ENCODE measurements at regions not wholly inside any gene's neighbourhood (a gene's known extent, or its start where the extent isn't known, plus 50 kb on each side); places are given as distances from the start of the nearest gene placed in this dataset.

GRCh38 chr16:25411396-25412081 is 153.9 kb upstream of the ZKSCAN2 start:
- H3K4me3 ChIP-seq (ENCODE audit: low read depth, low read length) = no peak overlapping the region
- TF ChIP-seq, protein P1, sequence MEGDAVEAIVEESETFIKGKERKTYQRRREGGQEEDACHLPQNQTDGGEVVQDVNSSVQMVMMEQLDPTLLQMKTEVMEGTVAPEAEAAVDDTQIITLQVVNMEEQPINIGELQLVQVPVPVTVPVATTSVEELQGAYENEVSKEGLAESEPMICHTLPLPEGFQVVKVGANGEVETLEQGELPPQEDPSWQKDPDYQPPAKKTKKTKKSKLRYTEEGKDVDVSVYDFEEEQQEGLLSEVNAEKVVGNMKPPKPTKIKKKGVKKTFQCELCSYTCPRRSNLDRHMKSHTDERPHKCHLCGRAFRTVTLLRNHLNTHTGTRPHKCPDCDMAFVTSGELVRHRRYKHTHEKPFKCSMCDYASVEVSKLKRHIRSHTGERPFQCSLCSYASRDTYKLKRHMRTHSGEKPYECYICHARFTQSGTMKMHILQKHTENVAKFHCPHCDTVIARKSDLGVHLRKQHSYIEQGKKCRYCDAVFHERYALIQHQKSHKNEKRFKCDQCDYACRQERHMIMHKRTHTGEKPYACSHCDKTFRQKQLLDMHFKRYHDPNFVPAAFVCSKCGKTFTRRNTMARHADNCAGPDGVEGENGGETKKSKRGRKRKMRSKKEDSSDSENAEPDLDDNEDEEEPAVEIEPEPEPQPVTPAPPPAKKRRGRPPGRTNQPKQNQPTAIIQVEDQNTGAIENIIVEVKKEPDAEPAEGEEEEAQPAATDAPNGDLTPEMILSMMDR (IDR thresholded peaks at IDR 0.05; ENCODE audit: insufficient read depth, low read length, missing control alignments) = no peak
- ChIA-PET POLR2A (no interaction called here), CTCF (no interaction called here)
- no peak for DNase-seq (ENCODE audit: low read depth, low spot score)

GRCh38 chr16:25403852-25404251 is 146.2 kb upstream of the ZKSCAN2 start:
- no peak overlapping the region for H3K4me3 ChIP-seq (ENCODE audit: low read depth, low read length)
- DNase-seq (ENCODE audit: low read depth, low spot score) = no peak
- POLR2A ChIA-PET = no interaction called here
- TF ChIP-seq, protein P1 (IDR thresholded peaks at IDR 0.05; ENCODE audit: insufficient read depth, low read length, missing control alignments) = no peak
- CTCF ChIA-PET = no interaction called here

- DNase-seq (ENCODE audit: low read depth, low spot score) = no peak
- ChIA-PET POLR2A (no interaction called here), CTCF (no interaction called here)
- H3K4me3 ChIP-seq (ENCODE audit: low read depth, low read length) = no peak overlapping the region
- TF ChIP-seq, protein P1 (IDR thresholded peaks at IDR 0.05; ENCODE audit: insufficient read depth, low read length, missing control alignments) = no peak
Measured at GRCh38 chr16:25395528-25395927, 137.9 kb upstream of the ZKSCAN2 start.

GRCh38 chr16:25390761-25391160 is 133.1 kb upstream of the ZKSCAN2 start:
- H3K4me3 ChIP-seq (ENCODE audit: low read depth, low read length) = no peak overlapping the region
- TF ChIP-seq, protein P1 (IDR thresholded peaks at IDR 0.05; ENCODE audit: insufficient read depth, low read length, missing control alignments) = no peak
- POLR2A ChIA-PET = no interaction called here
- CTCF ChIA-PET = no interaction called here
- DNase-seq (ENCODE audit: low read depth, low spot score) = no peak

GRCh38 chr16:25374556-25374955 is 116.9 kb upstream of the ZKSCAN2 start:
- CTCF ChIA-PET = no interaction called here
- POLR2A ChIA-PET = no interaction called here
- no peak for DNase-seq (ENCODE audit: low read depth, low spot score)
- no peak overlapping the region for H3K4me3 ChIP-seq (ENCODE audit: low read depth, low read length)
- TF ChIP-seq, protein P1 (IDR thresholded peaks at IDR 0.05; ENCODE audit: insufficient read depth, low read length, missing control alignments) = no peak

DNA sequence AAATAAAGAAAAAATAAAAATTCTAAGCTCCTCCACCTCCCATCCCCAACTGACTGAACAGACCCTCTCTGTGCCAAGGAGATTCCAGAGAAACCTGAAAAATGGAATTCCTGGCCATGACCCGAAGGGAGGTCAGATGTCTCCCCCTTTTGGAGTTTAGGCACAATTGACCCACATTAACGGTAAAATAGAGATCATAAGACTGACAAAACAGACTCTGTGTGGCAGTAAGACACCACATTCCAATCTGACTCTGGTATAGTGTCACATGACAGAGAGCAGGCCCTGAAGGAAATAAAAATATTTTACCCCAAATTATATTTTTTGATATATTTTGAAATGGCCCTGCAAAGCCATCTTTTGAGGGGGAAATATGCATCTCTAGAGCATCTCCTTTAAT is 115.1 kb upstream of the ZKSCAN2 start:
- DNase-seq (ENCODE audit: low read depth, low spot score) = no peak
- TF ChIP-seq, protein P1 (IDR thresholded peaks at IDR 0.05; ENCODE audit: insufficient read depth, low read length, missing control alignments) = no peak
- H3K4me3 ChIP-seq (ENCODE audit: low read depth, low read length) = no peak overlapping the region
- CTCF ChIA-PET = no interaction called here
- POLR2A ChIA-PET = no interaction called here
